ENCODE measurements at regions not wholly inside any gene's neighbourhood (a gene's known extent, or its start where the extent isn't known, plus 50 kb on each side); places are given as distances from the start of the nearest gene placed in this dataset.

- intact Hi-C loops (cut with micrococcal nuclease; ENCODE audit: unreplicated experiment) = no loop called here
Observed at GRCh38 chr5:167827766-167828165, 463.7 kb upstream of the WWC1 start.

More at GRCh38 chr5:167827766-167828165, 463.7 kb upstream of the WWC1 start:
- H3K4me1 ChIP-seq (ENCODE audit: insufficient read depth, low read length) = no peaks in the 10 kb centered on the region
- no peaks in the 10 kb centered on the region for H3K9me3 ChIP-seq (ENCODE audit: low read length)
- H3K4me3 ChIP-seq (replicated peaks in 1 of 3; ENCODE audit: insufficient read depth in 1 of 3, low read depth in 2 of 3, low read length in 3 of 3) = no peak overlapping the region
- TF ChIP-seq ZFP91 (CRISPR knock-in tag; IDR thresholded peaks at IDR 0.05; ENCODE audit: borderline replicate concordance) (no peak), ZNF431 (CRISPR knock-in tag; IDR thresholded peaks at IDR 0.05; ENCODE audit: borderline replicate concordance, low read depth) (no peak), MXD3 (CRISPR knock-in tag; IDR thresholded peaks at IDR 0.05) (no peak), ZNF713 (CRISPR knock-in tag; IDR thresholded peaks at IDR 0.05) (no peak), ZNF737 (CRISPR knock-in tag; IDR thresholded peaks at IDR 0.05; ENCODE audit: borderline replicate concordance) (no peak)
- FAIRE-seq (no peak), DNase-seq (ENCODE audit: low spot score) (no peak), ATAC-seq (no peak)
- H4K20me1 ChIP-seq (ENCODE audit: insufficient read depth, low read length) = no peaks in the 10 kb centered on the region
- BruUV-seq (replicated peaks) = no TSS peak
- H3K9ac ChIP-seq (ENCODE audit: insufficient read depth, low read depth, low read length) = no peak overlapping the region
- in situ Hi-C loops (cut with HindIII; ENCODE audit: extremely low pct_ligation_motif_present, low pct_unique_long_range_greater_than_20kb) = no loop called here
- H3K27me3 ChIP-seq (ENCODE audit: control insufficient read depth in 1 of 2, insufficient read depth in 2 of 2, low read length in 2 of 2) = no peaks in the 10 kb centered on the region
- no peak overlapping the region for H2AFZ ChIP-seq (ENCODE audit: low read length)
- no peak overlapping the region for H3K4me2 ChIP-seq (ENCODE audit: low read depth, low read length)
- H3K79me2 ChIP-seq (ENCODE audit: insufficient read depth, low read length) = no peaks in the 10 kb centered on the region
- 0% methylated on average over 1 of the region's 1 CpG for WGBS (ENCODE audit: low lambda C conversion rate)
- H3K27ac ChIP-seq (ENCODE audit: extremely low read length, insufficient read depth, low read length) = no peak overlapping the region
- POLR2A ChIA-PET = no interaction called here
- no peaks in the 10 kb centered on the region for H3K36me3 ChIP-seq (replicated peaks in 1 of 2; ENCODE audit: control insufficient read depth in 1 of 2, insufficient read depth in 2 of 2, low read length in 2 of 2)
- CTCF ChIA-PET (ENCODE audit: low intra/inter-chr PET ratio, low total read pairs) = no interaction called here
